ENCODE measurements at regions not wholly inside any gene's neighbourhood (a gene's known extent, or its start where the extent isn't known, plus 50 kb on each side); places are given as distances from the start of the nearest gene placed in this dataset.

DNA sequence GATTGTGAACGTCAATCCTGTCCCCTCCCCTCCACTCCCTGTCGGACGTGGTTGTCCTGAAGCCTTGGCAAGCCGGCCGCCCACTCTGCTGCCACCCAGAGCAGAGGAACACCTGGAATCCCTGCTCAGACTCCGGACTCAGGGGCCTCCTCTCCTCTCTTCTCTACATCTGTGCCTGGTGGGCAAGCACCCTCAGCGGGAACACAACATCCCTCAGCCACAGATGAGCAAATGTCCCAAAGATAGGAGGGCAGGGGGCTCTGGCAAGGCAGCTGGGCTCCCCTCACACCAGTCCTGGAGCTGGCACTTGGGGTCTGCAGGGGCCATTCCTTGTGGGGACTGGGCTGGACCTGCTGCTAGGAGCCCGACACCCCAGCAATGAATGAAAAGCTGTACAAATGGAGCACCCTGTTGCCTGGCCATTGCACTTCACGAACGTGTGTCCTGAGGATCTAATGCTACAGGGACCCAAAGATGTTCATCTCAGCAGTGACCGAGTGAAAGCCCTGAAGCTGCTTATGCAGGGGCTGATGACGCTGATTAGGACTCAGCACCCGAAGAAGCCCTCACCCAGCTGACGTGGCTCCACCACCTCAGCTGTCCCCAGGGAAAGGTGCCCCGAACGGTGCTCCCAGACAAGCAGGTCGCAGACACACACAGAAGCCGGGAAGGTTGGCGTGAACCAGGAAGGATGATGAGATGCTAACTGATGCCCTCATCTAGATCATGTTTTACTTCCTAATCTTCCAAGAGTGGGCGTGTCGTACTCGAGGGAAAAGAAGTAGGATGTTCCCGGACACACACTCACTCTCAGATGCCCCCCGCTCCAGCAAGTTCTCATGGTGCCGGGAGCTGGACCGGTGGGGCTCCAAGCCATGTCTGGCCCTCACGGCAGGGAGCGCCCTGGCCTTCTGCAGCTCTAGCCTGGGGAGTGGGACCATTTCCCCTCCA, 177.0 kb upstream of the PPP1R26 start:
- Mint-ChIP-seq H3K9me3 (ENCODE audit: low read depth) (no peaks in the 10 kb centered on the region), H3K4me3 (ENCODE audit: unreplicated experiment) (no peak overlapping the region), H3K36me3 (ENCODE audit: low read depth) (no peaks in the 10 kb centered on the region), H3K4me1 (ENCODE audit: low read depth) (no peaks in the 10 kb centered on the region), H3K27me3 (ENCODE audit: low read depth) (peaks cover 60% of the 10 kb centered on the region), H3K27ac (ENCODE audit: unreplicated experiment) (no peak overlapping the region)
- no peak for TF ChIP-seq CTCF (IDR thresholded peaks at IDR 0.05)
- DNase-seq (ENCODE audit: low spot score), result peak; percentile 36

- H3K27me3 Mint-ChIP-seq (ENCODE audit: low read depth), result peaks cover 55% of the 10 kb centered on the region
- no peak overlapping the region for H3K4me3 Mint-ChIP-seq (ENCODE audit: unreplicated experiment)
- no peak overlapping the region for H3K27ac Mint-ChIP-seq (ENCODE audit: unreplicated experiment)
- no peak for DNase-seq (ENCODE audit: low spot score)
- H3K4me1 Mint-ChIP-seq (ENCODE audit: low read depth), result no peaks in the 10 kb centered on the region
- H3K36me3 Mint-ChIP-seq (ENCODE audit: low read depth), result no peaks in the 10 kb centered on the region
- TF ChIP-seq CTCF (IDR thresholded peaks at IDR 0.05), result no peak
- H3K9me3 Mint-ChIP-seq (ENCODE audit: low read depth), result no peaks in the 10 kb centered on the region
These were observed 176.3 kb upstream of the PPP1R26 start for GRCh38 chr9:135303280-135303647.

GRCh38 chr9:135303865-135304499, 175.6 kb upstream of the PPP1R26 start:
- Mint-ChIP-seq H3K36me3 (ENCODE audit: low read depth) (no peaks in the 10 kb centered on the region), H3K4me3 (ENCODE audit: unreplicated experiment) (no peak overlapping the region), H3K27me3 (ENCODE audit: low read depth) (peaks cover 48% of the 10 kb centered on the region), H3K4me1 (ENCODE audit: low read depth) (no peaks in the 10 kb centered on the region), H3K9me3 (ENCODE audit: low read depth) (no peaks in the 10 kb centered on the region), H3K27ac (ENCODE audit: unreplicated experiment) (no peak overlapping the region)
- DNase-seq (ENCODE audit: low spot score), result no peak
- no peak for TF ChIP-seq CTCF (IDR thresholded peaks at IDR 0.05)

GRCh38 chr9:135304886-135305285, 174.7 kb upstream of the PPP1R26 start:
- Mint-ChIP-seq H3K4me1 (ENCODE audit: low read depth) (no peaks in the 10 kb centered on the region), H3K36me3 (ENCODE audit: low read depth) (no peaks in the 10 kb centered on the region), H3K27ac (ENCODE audit: unreplicated experiment) (no peak overlapping the region), H3K27me3 (ENCODE audit: low read depth) (peaks cover 45% of the 10 kb centered on the region), H3K9me3 (ENCODE audit: low read depth) (no peaks in the 10 kb centered on the region), H3K4me3 (ENCODE audit: unreplicated experiment) (no peak overlapping the region)
- no peak for DNase-seq (ENCODE audit: low spot score)
- TF ChIP-seq CTCF (IDR thresholded peaks at IDR 0.05), result no peak

DNA sequence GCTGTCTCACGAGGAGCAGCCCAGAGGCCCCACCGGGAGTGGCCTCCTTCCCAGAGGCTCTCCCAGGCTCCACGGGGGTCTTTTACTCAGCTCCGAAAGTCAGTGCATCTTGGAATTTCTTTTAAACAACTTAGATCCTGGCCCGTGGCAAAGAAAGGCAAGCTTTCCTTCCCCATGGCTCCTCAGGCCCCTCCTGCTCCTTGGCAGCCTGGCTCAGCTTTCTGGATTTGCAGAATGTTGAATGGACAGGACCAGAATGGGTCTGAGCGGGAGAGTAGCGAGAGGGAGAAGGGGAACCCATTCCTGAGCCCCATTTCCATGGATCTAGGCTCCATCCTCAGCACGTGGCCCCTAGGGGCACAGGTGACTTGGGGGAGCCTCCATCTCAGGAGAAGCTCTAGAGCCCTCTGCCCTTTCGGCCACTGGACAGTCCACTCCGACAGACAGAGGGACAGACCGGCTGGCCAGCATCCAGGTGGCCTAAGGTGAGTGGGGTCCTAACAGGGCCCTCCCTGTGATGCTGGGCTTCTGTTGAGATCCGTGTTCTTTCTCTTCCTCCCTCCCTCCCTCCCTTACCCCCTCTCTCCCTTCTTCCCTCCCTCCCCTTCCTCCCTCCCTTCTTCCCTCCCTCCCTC, 173.9 kb upstream of the PPP1R26 start:
- H3K9me3 Mint-ChIP-seq (ENCODE audit: low read depth), result no peaks in the 10 kb centered on the region
- H3K4me3 Mint-ChIP-seq (ENCODE audit: unreplicated experiment), result no peak overlapping the region
- H3K36me3 Mint-ChIP-seq (ENCODE audit: low read depth), result no peaks in the 10 kb centered on the region
- no peak overlapping the region for H3K27ac Mint-ChIP-seq (ENCODE audit: unreplicated experiment)
- peaks cover 45% of the 10 kb centered on the region for H3K27me3 Mint-ChIP-seq (ENCODE audit: low read depth)
- TF ChIP-seq CTCF (IDR thresholded peaks at IDR 0.05), result no peak
- no peaks in the 10 kb centered on the region for H3K4me1 Mint-ChIP-seq (ENCODE audit: low read depth)
- DNase-seq (ENCODE audit: low spot score), result peak; percentile 59
